Stimulated activated CD8-positive, alpha-beta memory T cell treated with anti-CD3 and anti-CD28 coated beads, Interleukin-7, amount 100 ng/mL, for 4 hours (primary cell): ENCODE measurements at regions not wholly inside any gene's neighbourhood (a gene's known extent, or its start where the extent isn't known, plus 50 kb on each side); places are given as distances from the start of the nearest gene placed in this dataset.
A peak's percentile ranks its signal among the peaks of the same experiment; 100 is the strongest.

Source experiments
- DNase-seq, 2 donors: peaks; one replicate each; pipeline ENCODE4 v3.0.0-alpha.2; 2020; ENCODE audit warnings: low read depth in 2 of 2

DNA sequence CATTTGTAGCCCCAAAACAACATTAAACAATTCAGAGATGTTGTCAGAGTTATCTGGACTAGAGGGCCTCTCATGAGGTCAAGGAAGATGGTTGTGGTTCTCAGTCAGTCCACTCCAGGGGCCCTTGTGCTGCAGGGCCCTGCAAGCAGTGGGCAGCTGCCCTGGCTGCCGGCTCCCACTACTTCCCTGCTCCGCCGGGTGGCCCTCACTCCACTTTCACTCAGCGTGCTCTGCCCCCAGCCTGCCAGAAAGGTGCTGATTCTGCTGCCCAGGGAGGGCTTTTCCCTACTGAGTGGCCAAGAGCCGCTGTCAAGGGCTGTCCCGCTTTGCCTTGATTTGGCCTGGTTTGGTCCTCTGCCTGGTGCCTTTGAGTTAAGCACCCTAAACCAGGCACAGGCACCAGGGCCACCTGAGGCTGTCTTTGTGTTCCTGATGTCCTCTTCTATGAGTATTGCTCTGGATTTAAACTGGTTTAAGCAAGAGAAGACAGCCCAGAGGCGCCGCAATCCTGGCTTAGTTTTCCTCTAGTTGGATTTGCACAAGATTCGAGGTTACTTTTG lies 117.2 kb downstream of the GADD45G start:
- DNase-seq, result no peak

DNA sequence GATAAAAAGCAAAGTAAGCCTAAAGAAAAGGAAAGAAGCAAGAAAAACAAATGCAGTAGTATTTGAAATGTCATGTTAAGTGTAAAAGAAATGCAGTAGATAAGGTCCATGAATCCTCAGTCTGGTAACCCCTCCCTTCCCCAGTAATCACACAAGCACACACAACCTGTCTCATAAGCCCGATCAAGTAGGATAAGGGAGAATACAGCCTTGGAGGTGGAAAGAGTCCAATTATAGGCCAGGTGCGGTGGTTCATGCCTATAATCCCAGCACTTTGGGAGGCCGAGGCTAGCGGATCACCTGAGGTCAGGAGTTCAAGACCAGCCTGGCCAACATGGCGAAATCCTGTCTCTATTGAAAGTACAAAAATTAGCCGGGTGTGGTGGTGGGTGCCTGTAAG lies 117.9 kb downstream of the GADD45G start:
- no peak for DNase-seq

DNA sequence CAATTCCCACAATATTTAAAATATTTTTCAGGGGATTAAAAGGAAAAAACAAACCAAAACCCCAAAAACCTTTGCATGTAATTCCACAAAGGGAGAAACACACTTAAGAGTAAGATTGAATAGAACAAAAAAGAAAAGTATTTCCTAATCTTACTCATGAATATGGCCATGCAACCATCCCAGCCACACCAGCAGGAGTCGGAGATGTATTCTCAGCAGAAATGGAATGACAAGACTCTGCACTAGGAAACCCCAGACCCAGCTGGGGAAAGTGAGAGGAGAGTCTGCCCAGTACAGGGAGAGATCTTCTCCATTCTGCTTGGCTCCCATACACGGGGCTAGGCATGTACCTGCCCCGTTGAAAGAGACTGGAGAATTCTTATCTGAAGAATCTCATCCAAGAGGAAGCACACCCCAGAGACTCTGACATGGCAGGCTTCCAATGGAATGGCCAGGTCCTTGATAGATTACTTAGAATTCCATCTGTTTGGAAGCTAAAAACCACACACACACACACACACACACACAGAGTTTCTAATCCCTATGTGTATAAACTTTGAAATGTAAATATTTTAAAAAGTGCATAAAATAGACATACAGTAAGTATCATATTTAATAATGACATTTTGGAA lies 118.8 kb downstream of the GADD45G start:
- DNase-seq, result no peak

DNA sequence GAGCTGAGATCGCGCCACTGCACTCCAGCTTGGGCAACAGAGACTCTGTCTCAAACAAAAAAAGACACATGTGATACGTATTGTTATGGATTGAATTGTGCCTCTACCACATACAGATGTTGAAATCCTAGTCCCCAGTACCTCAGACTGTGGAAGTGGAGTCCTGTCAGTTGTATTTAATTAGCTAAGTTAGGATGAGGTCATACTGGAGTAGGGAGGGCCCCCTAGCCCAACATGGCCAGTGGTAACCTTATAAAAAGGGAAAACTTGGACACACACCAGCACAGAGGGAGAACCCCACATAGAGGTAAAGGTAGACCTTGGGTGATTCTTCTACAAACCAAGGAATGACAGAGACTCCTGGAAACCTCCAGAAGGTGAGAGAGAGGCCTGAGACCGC lies 119.8 kb downstream of the GADD45G start:
- DNase-seq, result no peak

DNA sequence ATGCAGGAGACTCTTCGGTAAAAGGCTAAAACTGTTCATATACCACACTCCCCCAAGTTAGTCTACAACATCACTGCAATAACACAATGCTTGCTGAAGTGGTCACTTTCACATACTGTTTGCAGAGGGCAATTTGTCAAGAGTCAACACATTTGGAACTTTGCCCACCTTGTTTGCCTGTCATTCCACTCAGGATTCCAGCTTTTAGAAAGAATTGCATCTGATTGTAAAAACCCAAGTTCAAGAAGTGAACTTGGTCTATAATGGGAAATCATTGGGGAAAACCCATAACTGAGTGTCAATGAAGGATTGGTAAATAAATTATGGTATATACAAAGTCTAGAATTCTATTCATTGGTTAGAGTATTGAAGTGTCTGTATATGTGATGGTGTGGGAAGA lies 120.5 kb downstream of the GADD45G start:
- no peak for DNase-seq

DNA sequence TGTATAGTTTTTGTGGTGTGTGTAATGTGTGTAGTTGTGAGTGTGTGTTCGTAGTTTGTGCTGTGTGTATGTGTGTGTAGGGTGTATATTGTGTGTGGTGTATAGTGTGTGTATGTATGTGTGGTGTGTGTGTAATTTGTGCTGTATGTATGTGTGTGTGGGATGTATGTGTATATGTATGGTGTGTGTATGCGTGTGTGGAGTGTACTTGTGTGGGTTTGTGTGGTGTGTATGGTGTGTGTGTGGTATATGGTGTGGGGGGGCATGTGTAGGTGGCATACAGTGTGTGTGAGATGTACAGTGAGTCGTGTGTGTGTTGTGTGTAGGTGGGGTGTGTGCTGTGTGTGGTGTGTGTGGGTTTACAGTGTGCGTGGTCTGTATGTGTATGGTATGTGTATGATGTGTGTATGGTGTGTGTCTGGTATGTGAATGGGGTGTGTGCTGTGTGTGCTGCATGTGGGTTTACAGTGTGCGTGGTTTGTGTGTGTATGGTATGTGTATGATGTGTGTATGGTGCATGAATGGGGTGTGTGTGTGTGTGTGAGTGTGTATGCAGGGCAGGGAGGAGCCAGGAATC lies 125.2 kb downstream of the GADD45G start:
- DNase-seq, result no peak

- no peak for DNase-seq
These were observed 125.9 kb downstream of the GADD45G start for GRCh38 chr9:89730715-89731114.

DNA sequence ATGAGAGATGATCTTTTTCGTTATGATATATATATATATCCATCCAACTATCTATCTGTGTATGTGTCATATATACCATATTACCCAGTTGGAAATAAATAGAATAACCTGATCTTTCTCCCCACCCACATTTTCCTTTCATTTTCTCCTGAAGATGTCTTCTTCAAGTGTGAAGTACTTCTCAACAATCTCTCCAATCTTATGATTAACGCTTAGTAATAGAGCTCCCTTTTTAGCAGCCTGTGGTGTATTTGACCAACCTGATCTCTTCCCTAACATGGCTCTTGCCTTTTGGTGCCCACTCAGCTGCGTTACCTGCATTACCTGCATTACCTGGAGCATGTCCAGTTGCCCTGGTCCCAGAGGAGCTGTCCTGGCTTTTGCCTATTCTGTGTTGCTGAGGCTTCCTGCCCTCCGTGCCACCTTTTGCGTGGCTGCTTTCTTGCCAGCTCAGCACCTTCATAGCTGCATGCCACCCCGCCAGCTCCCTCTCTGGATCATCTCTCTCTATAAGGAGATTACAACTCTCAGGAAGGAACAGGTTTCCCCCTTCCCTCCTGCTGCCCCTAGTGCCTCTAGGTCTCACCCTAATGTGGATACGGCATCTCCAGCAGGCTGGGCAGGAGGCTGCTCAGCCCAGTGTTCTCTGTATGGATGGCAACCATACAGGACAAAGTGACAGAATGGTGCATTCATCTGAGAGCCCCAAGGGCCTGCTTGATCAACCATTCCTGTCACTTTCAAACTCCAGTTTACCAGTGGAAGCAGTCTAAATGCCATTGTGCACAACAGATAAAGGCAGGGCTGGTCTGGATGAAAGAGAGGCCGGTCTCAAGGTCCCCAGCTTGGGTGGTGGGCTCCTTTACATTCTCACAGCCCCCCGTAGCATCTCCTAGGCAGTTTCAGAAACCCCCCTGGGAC lies 126.7 kb downstream of the GADD45G start:
- no peak for DNase-seq

- no peak for DNase-seq
These were observed 127.6 kb downstream of the GADD45G start for GRCh38 chr9:89732295-89732938.

DNA sequence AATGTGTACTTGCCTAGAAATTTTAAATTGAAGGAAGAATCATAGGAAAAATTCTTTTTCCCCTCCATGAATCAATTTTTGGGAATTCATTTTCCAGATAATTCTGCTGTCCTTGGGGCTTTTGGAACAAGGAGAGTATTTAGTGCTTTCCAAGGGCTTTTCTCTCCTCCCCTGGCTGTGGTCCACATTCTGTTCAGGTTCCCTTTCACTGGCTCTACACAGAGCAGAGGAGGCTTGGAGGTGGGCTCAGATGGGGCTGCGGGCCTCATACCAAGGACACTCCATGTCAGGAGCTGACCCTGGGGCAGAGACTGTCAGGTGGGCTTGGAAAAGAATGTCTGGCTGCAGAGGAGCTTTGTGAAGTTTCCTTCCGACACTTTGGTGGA lies 128.1 kb downstream of the GADD45G start:
- DNase-seq, result no peak

- DNase-seq, result no peak
These were observed 129.8 kb downstream of the GADD45G start for GRCh38 chr9:89734600-89735041.

DNA sequence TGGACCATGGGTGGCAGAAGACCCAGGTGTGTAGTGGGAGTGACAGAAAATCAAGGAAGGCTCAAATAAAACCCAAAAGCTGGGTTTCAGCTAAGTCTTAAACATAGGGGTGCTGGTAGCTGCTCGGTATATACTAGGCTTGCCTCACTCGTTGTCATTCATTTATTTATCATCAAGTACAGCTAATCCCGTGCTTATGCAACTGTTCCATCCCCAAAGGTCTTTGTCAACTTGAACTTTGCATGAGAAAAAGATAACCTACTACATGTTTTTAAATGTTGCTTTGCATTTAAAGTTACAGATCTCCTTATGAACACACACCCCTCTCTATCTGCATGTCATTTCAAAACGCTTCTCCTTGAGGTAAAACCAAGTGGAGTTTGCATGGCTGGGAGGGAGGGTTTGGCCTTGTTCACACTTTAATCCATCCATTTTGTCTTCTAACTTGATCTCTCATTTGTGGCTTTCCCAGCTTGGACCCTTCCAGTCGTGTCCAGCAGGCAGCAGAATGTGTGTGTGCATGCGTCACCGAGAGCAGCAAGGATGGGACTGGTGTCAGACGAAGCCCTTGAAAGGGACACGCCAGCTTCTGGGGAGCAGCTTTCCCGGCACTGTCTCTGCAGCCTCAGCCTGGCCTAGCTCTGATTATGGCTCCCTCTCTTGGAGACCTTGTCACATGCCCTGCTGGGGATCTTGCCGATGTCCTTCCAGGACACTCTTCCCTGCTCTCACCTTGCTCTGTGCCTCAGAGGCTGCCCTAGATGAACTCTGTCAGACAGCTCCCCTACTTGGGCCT lies 133.5 kb downstream of the GADD45G start:
- DNase-seq, result no peak

- no peak for DNase-seq
These were observed 134.7 kb downstream of the GADD45G start for GRCh38 chr9:89739511-89739910.

- DNase-seq, result no peak
These were observed 135.1 kb downstream of the GADD45G start for GRCh38 chr9:89739916-89740315.

DNA sequence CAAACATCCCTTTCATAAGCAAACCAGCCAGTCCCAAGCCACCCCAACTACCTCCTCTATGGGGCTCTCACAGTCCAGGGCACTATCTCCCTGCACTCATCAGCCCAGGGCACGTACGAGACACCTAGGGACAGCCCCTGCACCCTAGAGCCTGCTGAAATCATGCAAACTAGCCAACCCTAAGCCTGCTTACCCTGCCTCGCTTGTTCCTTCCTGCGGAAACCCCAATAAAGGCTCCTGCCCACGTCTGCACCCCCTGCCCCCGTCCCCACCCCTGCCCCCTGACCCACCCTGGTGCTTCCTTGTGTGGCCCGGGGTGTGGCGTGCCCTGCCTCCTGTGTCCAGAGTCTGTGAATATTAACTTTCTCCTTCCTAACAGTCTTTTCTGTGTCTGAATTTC lies 135.9 kb downstream of the GADD45G start:
- DNase-seq, result no peak

DNA sequence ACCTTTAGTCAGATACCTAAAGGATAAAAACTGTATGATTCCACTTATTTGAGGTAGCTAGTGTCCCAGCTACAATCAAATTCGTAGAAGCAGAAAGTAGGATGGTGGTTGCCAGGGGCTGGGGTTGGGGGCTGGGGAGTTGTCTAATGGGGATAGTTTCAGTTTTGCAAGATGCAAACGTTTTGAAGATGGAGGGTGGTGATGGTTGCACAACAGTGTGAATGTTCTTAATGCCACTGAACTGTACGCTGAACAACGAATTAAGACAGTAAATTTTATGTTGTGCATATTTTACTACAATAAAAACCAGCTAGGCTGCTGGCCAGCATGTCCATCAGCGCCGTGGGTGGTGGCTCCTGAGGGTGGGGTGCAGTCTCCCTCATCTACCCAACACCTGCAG lies 137.8 kb downstream of the GADD45G start:
- DNase-seq, result no peak

- no peak for DNase-seq
These were observed 138.4 kb downstream of the GADD45G start for GRCh38 chr9:89743216-89743572.

- DNase-seq, result peak; percentile 9 to 12
These were observed 138.9 kb downstream of the GADD45G start for GRCh38 chr9:89743573-89744254.

GRCh38 chr9:89744255-89744648 lies 139.4 kb downstream of the GADD45G start:
- no peak for DNase-seq

DNA sequence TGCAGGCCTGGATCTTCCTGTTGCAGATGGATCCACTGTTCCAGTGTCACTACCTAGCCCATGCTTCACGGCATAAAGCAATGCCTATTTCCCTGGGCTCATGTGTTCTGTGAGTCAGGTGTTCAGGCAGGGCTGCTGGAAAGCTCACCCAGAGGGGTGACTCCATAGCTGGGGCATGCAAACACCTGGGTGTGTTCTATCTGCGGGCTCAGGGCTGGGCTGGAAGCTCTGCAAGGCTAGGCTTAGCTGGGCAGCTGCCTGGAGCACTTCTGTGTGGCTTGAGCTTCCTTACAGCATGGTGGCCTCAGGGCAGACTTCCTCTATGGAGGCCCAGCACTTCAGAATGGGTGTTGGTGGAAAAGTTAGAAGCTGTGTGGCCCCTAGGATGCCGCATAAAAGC lies 139.9 kb downstream of the GADD45G start:
- no peak for DNase-seq
